ENCODE measurements at regions not wholly inside any gene's neighbourhood (a gene's known extent, or its start where the extent isn't known, plus 50 kb on each side); places are given as distances from the start of the nearest gene placed in this dataset.

DNA sequence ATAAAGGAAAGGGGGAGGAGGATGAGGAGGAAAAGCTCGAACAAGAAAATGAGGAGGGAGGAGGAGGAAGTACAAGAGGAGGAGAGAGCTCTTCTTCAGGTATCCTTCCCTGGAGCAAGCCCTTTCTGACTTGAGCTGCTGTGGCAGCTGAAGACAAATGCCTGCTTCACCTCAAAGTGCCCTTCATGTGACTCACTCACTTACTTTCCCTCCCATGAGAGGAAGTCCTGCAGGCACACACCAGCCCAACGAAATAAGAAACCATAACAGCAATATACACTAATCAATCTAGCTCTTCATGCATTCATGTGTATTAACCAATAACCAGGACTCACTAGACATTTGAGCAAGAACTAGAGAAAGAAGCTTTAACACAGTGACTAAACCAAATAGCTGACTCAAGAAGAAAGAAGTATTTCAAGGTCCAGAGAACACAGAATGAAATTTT is 251.9 kb downstream of the IGSF11 start:
- TF ChIP-seq, protein P1, sequence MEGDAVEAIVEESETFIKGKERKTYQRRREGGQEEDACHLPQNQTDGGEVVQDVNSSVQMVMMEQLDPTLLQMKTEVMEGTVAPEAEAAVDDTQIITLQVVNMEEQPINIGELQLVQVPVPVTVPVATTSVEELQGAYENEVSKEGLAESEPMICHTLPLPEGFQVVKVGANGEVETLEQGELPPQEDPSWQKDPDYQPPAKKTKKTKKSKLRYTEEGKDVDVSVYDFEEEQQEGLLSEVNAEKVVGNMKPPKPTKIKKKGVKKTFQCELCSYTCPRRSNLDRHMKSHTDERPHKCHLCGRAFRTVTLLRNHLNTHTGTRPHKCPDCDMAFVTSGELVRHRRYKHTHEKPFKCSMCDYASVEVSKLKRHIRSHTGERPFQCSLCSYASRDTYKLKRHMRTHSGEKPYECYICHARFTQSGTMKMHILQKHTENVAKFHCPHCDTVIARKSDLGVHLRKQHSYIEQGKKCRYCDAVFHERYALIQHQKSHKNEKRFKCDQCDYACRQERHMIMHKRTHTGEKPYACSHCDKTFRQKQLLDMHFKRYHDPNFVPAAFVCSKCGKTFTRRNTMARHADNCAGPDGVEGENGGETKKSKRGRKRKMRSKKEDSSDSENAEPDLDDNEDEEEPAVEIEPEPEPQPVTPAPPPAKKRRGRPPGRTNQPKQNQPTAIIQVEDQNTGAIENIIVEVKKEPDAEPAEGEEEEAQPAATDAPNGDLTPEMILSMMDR (conservative IDR thresholded peaks at IDR 0.05; ENCODE audit: low read depth in 2 of 2): no peak
- TF ChIP-seq EZH2phosphoT487 (IDR thresholded peaks at IDR 0.05; ENCODE audit: unreplicated experiment) (no peak), POLR2AphosphoS5 (IDR thresholded peaks at IDR 0.05; ENCODE audit: low read depth) (no peak), REST (IDR thresholded peaks at IDR 0.05; ENCODE audit: unreplicated experiment) (no peak), EZH2 (IDR thresholded peaks at IDR 0.05; ENCODE audit: low read depth, unreplicated experiment) (no peak), CREB1 (CRISPR knock-in tag; IDR thresholded peaks at IDR 0.05; ENCODE audit: low read depth) (no peak), JUNB (IDR thresholded peaks at IDR 0.05; ENCODE audit: unreplicated experiment) (no peak), STAT1 (IDR thresholded peaks at IDR 0.05; ENCODE audit: unreplicated experiment) (no peak), ZNF462 (CRISPR knock-in tag; IDR thresholded peaks at IDR 0.05) (no peak), NANOG (IDR thresholded peaks at IDR 0.05; ENCODE audit: borderline replicate concordance) (no peak), ZNF331 (CRISPR knock-in tag; IDR thresholded peaks at IDR 0.05; ENCODE audit: low read depth) (no peak)
- TF ChIP-seq, protein P2, sequence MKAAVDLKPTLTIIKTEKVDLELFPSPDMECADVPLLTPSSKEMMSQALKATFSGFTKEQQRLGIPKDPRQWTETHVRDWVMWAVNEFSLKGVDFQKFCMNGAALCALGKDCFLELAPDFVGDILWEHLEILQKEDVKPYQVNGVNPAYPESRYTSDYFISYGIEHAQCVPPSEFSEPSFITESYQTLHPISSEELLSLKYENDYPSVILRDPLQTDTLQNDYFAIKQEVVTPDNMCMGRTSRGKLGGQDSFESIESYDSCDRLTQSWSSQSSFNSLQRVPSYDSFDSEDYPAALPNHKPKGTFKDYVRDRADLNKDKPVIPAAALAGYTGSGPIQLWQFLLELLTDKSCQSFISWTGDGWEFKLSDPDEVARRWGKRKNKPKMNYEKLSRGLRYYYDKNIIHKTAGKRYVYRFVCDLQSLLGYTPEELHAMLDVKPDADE (IDR thresholded peaks at IDR 0.05): no peak

Data from GM23338 (cell line).